GM10266 (cell line): ENCODE measurements at regions not wholly inside any gene's neighbourhood (a gene's known extent, or its start where the extent isn't known, plus 50 kb on each side); places are given as distances from the start of the nearest gene placed in this dataset.

Experiments
- DNase-seq: peaks from one replicate; pipeline ENCODE4 v3.0.0; 2012; ENCODE audit errors: extremely low spot score
- CTCF ChIP-seq: IDR thresholded peaks from 2 replicates; pipeline ENCODE4 v1.5.1; 2012; ENCODE audit warnings: mild to moderate bottlenecking, low read depth; ENCODE audit not compliant: control insufficient read depth, insufficient read depth; ENCODE audit errors: missing control alignments

DNA sequence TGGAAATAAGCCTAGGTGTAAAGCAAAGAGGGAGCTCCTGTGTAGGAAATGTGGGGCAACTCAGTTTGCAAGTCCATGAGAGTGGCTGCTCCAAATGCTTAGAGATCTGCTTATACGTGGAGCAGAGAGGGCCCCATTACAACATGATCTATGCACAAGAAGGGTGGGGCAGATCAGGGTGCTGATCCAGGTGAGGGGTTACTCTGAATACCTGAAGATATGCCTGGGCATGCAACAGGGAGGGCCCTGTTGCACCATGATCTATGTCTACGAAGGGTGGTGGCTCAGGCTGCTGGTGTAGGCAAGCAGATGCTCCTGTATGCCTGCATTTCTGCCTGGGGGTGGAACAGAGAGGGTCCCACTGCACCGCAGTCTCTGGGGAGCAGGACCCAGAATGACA lies 1121.2 kb downstream of the RAPGEF2 start:
- no peak for DNase-seq
- no peak for TF ChIP-seq CTCF

GRCh38 chr4:160233141-160233540 lies 1130.3 kb downstream of the RAPGEF2 start:
- no peak for DNase-seq

GRCh38 chr4:160235285-160235684 lies 1132.4 kb downstream of the RAPGEF2 start:
- no peak for TF ChIP-seq CTCF
- no peak for DNase-seq

More at GRCh38 chr4:160233141-160233540, 1130.3 kb downstream of the RAPGEF2 start:
- no peak for TF ChIP-seq CTCF

DNA sequence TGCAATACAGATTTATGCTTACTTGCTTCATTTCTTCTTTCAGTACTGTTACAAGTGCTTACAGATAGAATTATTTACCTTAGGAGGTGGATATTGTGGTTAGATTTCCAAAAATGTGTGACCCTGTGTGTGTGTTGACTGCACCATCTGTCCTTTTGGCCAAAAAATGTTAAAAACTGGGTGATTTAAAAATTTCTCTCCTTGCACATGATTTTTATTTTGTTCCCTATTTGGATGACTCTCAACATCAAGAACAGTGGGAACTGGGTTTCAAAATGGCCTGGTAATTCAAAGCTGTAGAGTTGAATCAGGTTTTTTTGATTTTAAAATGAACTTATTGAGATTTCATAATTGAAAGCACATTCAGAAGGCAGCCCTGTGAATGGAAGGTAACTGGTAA lies 1132.9 kb downstream of the RAPGEF2 start:
- DNase-seq, result no peak
- no peak for TF ChIP-seq CTCF

DNA sequence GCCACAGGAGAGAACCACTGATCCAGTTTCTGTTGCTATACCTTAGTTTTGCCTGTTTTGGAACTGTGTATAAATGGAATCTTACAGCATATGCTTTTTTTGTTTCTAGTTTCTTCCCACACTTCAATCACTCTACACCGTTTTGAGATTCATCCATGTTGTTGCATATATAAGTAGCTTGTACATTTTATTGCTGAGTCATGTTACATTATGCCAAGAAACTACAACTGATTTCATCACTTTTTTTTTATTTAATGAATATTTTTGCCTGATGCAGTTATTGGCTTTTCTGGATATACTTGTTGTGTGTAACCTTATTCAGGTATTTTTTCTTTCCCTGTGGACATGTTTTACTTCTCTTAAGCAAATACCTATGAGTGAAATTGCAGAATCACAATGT lies 1135.9 kb downstream of the RAPGEF2 start:
- no peak for DNase-seq
- no peak for TF ChIP-seq CTCF

DNA sequence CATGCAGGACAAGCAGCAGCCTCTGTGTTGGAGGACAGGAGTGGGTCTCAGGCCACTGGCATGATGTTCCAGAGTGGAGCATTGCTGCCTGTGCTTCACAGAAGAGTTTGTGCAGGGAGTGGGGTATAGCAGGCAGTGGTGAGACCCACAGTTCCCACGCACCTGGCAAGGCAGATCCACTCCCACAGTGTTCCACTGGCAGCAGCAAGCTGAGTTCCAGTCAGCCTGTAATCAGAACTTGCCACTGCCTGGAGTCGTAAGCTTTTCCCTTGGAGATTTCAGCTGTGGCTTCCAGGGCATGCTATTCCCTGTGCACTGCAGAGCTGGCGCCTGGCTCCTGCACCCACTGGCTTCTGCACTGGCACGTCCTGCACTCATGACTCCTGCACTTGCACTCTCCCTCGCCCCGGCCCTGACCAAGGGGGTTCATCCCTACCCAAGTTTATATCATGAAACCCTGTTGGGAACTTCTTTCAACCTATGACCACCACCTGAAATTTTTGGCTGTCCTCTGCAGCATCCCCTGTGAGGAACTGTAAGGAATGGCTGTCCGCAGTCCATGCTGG lies 1144.3 kb downstream of the RAPGEF2 start:
- no peak for DNase-seq
- TF ChIP-seq CTCF, result no peak

GRCh38 chr4:160251522-160252170 lies 1148.8 kb downstream of the RAPGEF2 start:
- TF ChIP-seq CTCF, result no peak
- no peak for DNase-seq
